Heart left ventricle (tissue), 16 donors: ENCODE measurements at regions not wholly inside any gene's neighbourhood (a gene's known extent, or its start where the extent isn't known, plus 50 kb on each side); places are given as distances from the start of the nearest gene placed in this dataset.

Experiments
- ATAC-seq, 4 donors: fragments of 200-7000 bp; cut with Tn5 transposase; one replicate each; pipeline ENCODE4 v1.9.1; 2020 to 2022; ENCODE audit warnings: moderate library complexity in 4 of 4, mild to moderate bottlenecking in 3 of 4, moderate number of reproducible peaks in 1 of 4
- DNase-seq, 5 donors: peaks; one replicate each; pipeline ENCODE4 v3.0.0-alpha.2; 2020
- H3K27ac ChIP-seq, 12 donors: fragments of 200-600 bp; sonication (generic) in 4 of 12; one replicate each; pipeline versions ENCODE4 v1.5.0 to v1.8.0; 2016 to 2022; ENCODE audit warnings: mild to moderate bottlenecking in 2 of 12
- H3K27me3 ChIP-seq, 9 donors: fragments of 200-600 bp; sonication (generic) in 2 of 9; one replicate each; pipeline versions ENCODE4 v1.5.1 to v1.8.0; 2016 to 2022; ENCODE audit warnings: mild to moderate bottlenecking in 3 of 9
- H3K36me3 ChIP-seq, 9 donors: fragments of 200-600 bp; sonication (generic) in 2 of 9; one replicate each; pipeline versions ENCODE4 v1.5.0 to v1.8.0; 2018 to 2022; ENCODE audit warnings: mild to moderate bottlenecking in 2 of 9
- H3K4me1 ChIP-seq, 12 donors: fragments of 200-600 bp; sonication (generic) in 4 of 12; one replicate each; pipeline versions ENCODE4 v1.5.0 to v1.8.0; 2016 to 2022; ENCODE audit warnings: mild to moderate bottlenecking in 3 of 12
- H3K4me3 ChIP-seq, 12 donors: fragments of 200-600 bp; sonication (generic) in 4 of 12; one replicate each; pipeline versions ENCODE4 v1.5.0 to v1.8.0; 2017 to 2022; ENCODE audit warnings: mild to moderate bottlenecking in 9 of 12, moderate library complexity in 4 of 12
- H3K9me3 ChIP-seq, 12 donors: fragments of 200-600 bp; sonication (generic) in 4 of 12; one replicate each; pipeline versions ENCODE4 v1.5.0 to v1.8.0; 2016 to 2022; ENCODE audit warnings: mild to moderate bottlenecking in 1 of 12
- CTCF ChIP-seq, 12 donors: fragments of 200-600 bp; sonication (generic) in 4 of 12; IDR thresholded peaks; one replicate each; pipeline versions ENCODE4 v1.5.0 to v1.8.0; 2018 to 2022; ENCODE audit warnings: antibody characterized with exemption in 12 of 12, mild to moderate bottlenecking in 5 of 12
- POLR2A ChIP-seq, 2 donors: fragments of 450-650 bp; IDR thresholded peaks; one replicate each; pipeline ENCODE4 v1.6.1; 2017; ENCODE audit warnings: antibody characterized with exemption in 2 of 2, mild to moderate bottlenecking in 2 of 2, moderate library complexity in 2 of 2
- WGBS, 4 donors: extraction: QIAGEN DNeasy Blood & Tissue Kit in 2 of 4; methylation state at CpG; one replicate each; pipeline versions ENCODE4 v1.1.5 to v1.1.7; 2013 to 2018; 5-methylcytosine and 5-hydroxymethylcytosine counted together
- intact Hi-C, 10 donors: fragments of 100-400 bp; cut with DNase I; formaldehyde crosslinking; loops; one replicate each; pipeline versions ENCODE4 v1.11.1 to v1.14.2; 2022
- donor health status: ischemic (EF 13 %, LVEDD 7.1; RV severe dilation, severe dysfunction).
- donor health status: healthy with polysubstance abuse.
- donor health status: DM: no; HTN: yes; CAD: no.
- donor health status: DM: no; HTN: no; CAD: no.
- donor health status: ischemic (EF 25% LVEDD 6.9; RV normal size, moderate dysfunction).
- donor health status: ischemic (EF 25% LVEDD 5.7; RV mildly dilated, moderate dysfunction).
- donor health status: healthy.
- donor health status: DM: yes; HTN: yes; CAD: no.
- donor health status: ischemic (EF 35%, LVEDD 5.7; RV mildly dilated, moderate dysfunction).
- donor health status: nonischemic (EF 11% LVEDD 7.7; RV severe dilation, severe dysfunction).
- donor health status: DM: yes; HTN: yes; CAD: no.
- donor health status: PGD.
- donor health status: ischemic (EF 29% LVEDD 5.4; RV normal size, mild dysfunction).
- donor health status: nonischemic (EF 23%, LVEDD 6.1; RV moderate dilation, normal function).

GRCh38 chr12:78787576-78787975, 77.0 kb upstream of the SYT1 start:
- no peaks in the 10 kb centered on the region for H3K36me3 ChIP-seq
- H3K27ac ChIP-seq, result no peak overlapping the region
- H3K4me1 ChIP-seq, result no peaks in the 10 kb centered on the region
- intact Hi-C loops, result no loop called here
- TF ChIP-seq POLR2A (IDR thresholded peaks at IDR 0.05), result no peak
- no peak for TF ChIP-seq CTCF (IDR thresholded peaks at IDR 0.05)
- H3K9me3 ChIP-seq, result no peaks in the 10 kb centered on the region
- H3K4me3 ChIP-seq, result no peak overlapping the region
- no peaks in the 10 kb centered on the region for H3K27me3 ChIP-seq
- ATAC-seq (no peak), DNase-seq (no peak)

GRCh38 chr12:78790148-78790547, 74.4 kb upstream of the SYT1 start:
- no peaks in the 10 kb centered on the region for H3K36me3 ChIP-seq

GRCh38 chr12:78792052-78792698, 72.4 kb upstream of the SYT1 start:
- intact Hi-C loops, result no loop called here
- Histone ChIP-seq H3K27ac (no peak overlapping the region), H3K27me3 (no peaks in the 10 kb centered on the region), H3K4me1 (no peaks in the 10 kb centered on the region), H3K9me3 (peaks cover 0 to 15% (median 7%) of the 10 kb centered on the region in 12 donors), H3K4me3 (no peak overlapping the region), H3K36me3 (no peaks in the 10 kb centered on the region)
- ATAC-seq, result no peak
- DNase-seq, result no peak
- TF ChIP-seq CTCF (IDR thresholded peaks at IDR 0.05), result no peak
- no peak for TF ChIP-seq POLR2A (IDR thresholded peaks at IDR 0.05)
- 80 to 84% (median 82%) methylated on average over 6 of the region's 6 CpGs for WGBS, 4 donors

More at GRCh38 chr12:78790148-78790547, 74.4 kb upstream of the SYT1 start:
- H3K27me3 ChIP-seq, result no peaks in the 10 kb centered on the region
- DNase-seq (no peak), ATAC-seq (no peak)
- no peaks in the 10 kb centered on the region for H3K4me1 ChIP-seq
- WGBS, 4 donors, result 79 to 85% (median 82%) methylated on average over 4 of the region's 4 CpGs
- intact Hi-C loops, result no loop called here
- H3K9me3 ChIP-seq, result peaks cover 0 to 3% (median 0%) of the 10 kb centered on the region in 12 donors
- TF ChIP-seq POLR2A (IDR thresholded peaks at IDR 0.05) (no peak), CTCF (IDR thresholded peaks at IDR 0.05) (no peak)
- no peak overlapping the region for H3K4me3 ChIP-seq
- no peak overlapping the region for H3K27ac ChIP-seq

GRCh38 chr12:78793491-78793890, 71.1 kb upstream of the SYT1 start:
- TF ChIP-seq CTCF (IDR thresholded peaks at IDR 0.05) (no peak), POLR2A (IDR thresholded peaks at IDR 0.05) (no peak)
- intact Hi-C loops, result no loop called here
- WGBS, 4 donors, result 49 to 64% (median 53%) methylated on average over 2 of the region's 2 CpGs

More at GRCh38 chr12:78793491-78793890, 71.1 kb upstream of the SYT1 start:
- H3K9me3 ChIP-seq, result peaks cover 0 to 15% (median 7%) of the 10 kb centered on the region in 12 donors
- H3K36me3 ChIP-seq, result no peaks in the 10 kb centered on the region
- DNase-seq, result no peak
- H3K27ac ChIP-seq, result no peak overlapping the region
- ATAC-seq, result no peak
- no peak overlapping the region for H3K4me3 ChIP-seq
- no peaks in the 10 kb centered on the region for H3K27me3 ChIP-seq
- no peaks in the 10 kb centered on the region for H3K4me1 ChIP-seq
